Tibial nerve (tissue), 3 donors: ENCODE measurements at regions not wholly inside any gene's neighbourhood (a gene's known extent, or its start where the extent isn't known, plus 50 kb on each side); places are given as distances from the start of the nearest gene placed in this dataset.

Experiments
- CTCF ChIP-seq, 5 experiments: fragments of 200-600 bp in 3 of 5; fragments of 450-650 bp in 2 of 5; sonication (generic) in 3 of 5; IDR thresholded peaks; one replicate each; pipeline ENCODE4 v1.5.1; 2016 to 2019; ENCODE audit warnings: antibody characterized with exemption in 5 of 5, mild to moderate bottlenecking in 3 of 5, moderate library complexity in 2 of 5
- POLR2A ChIP-seq, 2 donors: fragments of 450-650 bp; IDR thresholded peaks; one replicate each; pipeline ENCODE4 v1.6.1; 2017; ENCODE audit warnings: antibody characterized with exemption in 2 of 2, mild to moderate bottlenecking in 2 of 2, moderate library complexity in 2 of 2

- TF ChIP-seq CTCF (IDR thresholded peaks at IDR 0.05) = no peak
- TF ChIP-seq POLR2A (IDR thresholded peaks at IDR 0.05) = no peak
Measured at GRCh38 chr16:59296888-59297287, 562.8 kb upstream of the GOT2 start.
